H9 (cell line): ENCODE measurements at regions not wholly inside any gene's neighbourhood (a gene's known extent, or its start where the extent isn't known, plus 50 kb on each side); places are given as distances from the start of the nearest gene placed in this dataset.

Experiments
- DNase-seq: peaks from one replicate; pipeline ENCODE4 v3.0.0-alpha.2; 2017
- H2AFZ ChIP-seq: one replicate; pipeline ENCODE4 v1.6.1; 2013; ENCODE audit warnings: mild to moderate bottlenecking, low read length, control low read depth, moderate library complexity
- H2AK5ac ChIP-seq: 2 replicates; pipeline ENCODE4 v1.6.1; 2013; ENCODE audit warnings: low read length, control low read depth, mixed read lengths; ENCODE audit not compliant: insufficient read length
- H2BK120ac ChIP-seq: one replicate; pipeline ENCODE4 v1.6.1; 2013; ENCODE audit warnings: low read depth, mild to moderate bottlenecking, low read length, control low read depth, inconsistent platforms; ENCODE audit not compliant: poor library complexity, severe bottlenecking
- H2BK12ac ChIP-seq: 2 replicates; pipeline ENCODE4 v1.6.1; 2013; ENCODE audit warnings: low read length, control low read depth, mixed read lengths, low read depth; ENCODE audit not compliant: insufficient read length
- H2BK15ac ChIP-seq: 2 replicates; pipeline ENCODE4 v1.6.1; 2013; ENCODE audit warnings: low read depth, low read length, control low read depth
- H2BK20ac ChIP-seq: one replicate; pipeline ENCODE4 v1.6.1; 2013; ENCODE audit warnings: low read depth, mild to moderate bottlenecking, low read length, control low read depth, inconsistent platforms; ENCODE audit not compliant: poor library complexity, severe bottlenecking
- H2BK5ac ChIP-seq: 2 replicates; pipeline ENCODE4 v1.6.1; 2013; ENCODE audit warnings: low read length, control low read depth, mixed read lengths; ENCODE audit not compliant: insufficient read length
- H3K14ac ChIP-seq: 2 replicates; pipeline ENCODE4 v1.6.1; 2013; ENCODE audit warnings: low read length, control low read depth; ENCODE audit not compliant: insufficient read depth
- H3K18ac ChIP-seq: 2 replicates; pipeline ENCODE4 v1.6.1; 2013; ENCODE audit warnings: low read depth, mild to moderate bottlenecking, mixed read lengths, low read length, control low read depth; ENCODE audit not compliant: insufficient read length
- H3K23ac ChIP-seq: 2 replicates; pipeline ENCODE4 v1.6.1; 2013; ENCODE audit warnings: low read length, control low read depth, mixed read lengths, low read depth; ENCODE audit not compliant: insufficient read length
- H3K23me2 ChIP-seq: 2 replicates; pipeline ENCODE4 v1.6.1; 2013; ENCODE audit warnings: low read depth, mild to moderate bottlenecking, mixed read lengths, low read length, control low read depth; ENCODE audit not compliant: insufficient read length, poor library complexity, severe bottlenecking
- H3K27ac ChIP-seq: 2 replicates; pipeline ENCODE4 v1.5.1; 2013; ENCODE audit warnings: low read length, control low read depth, mixed read lengths, low read depth; ENCODE audit not compliant: insufficient read length
- H3K27me3 ChIP-seq: 2 replicates; pipeline ENCODE4 v1.6.1; 2013; ENCODE audit warnings: low read length, control low read depth, inconsistent platforms; ENCODE audit not compliant: insufficient read depth
- H3K4ac ChIP-seq: 2 replicates; pipeline ENCODE4 v1.6.1; 2013; ENCODE audit warnings: low read depth, mild to moderate bottlenecking, control low read depth, inconsistent platforms, low read length, moderate library complexity
- H3K4me1 ChIP-seq: 2 replicates; pipeline ENCODE4 v1.6.1; 2013; ENCODE audit warnings: low read length, control low read depth, inconsistent platforms; ENCODE audit not compliant: insufficient read depth
- H3K4me2 ChIP-seq: 2 replicates; pipeline ENCODE4 v1.6.1; 2013; ENCODE audit warnings: low read length, control low read depth, mixed read lengths; ENCODE audit not compliant: insufficient read length, insufficient read depth
- H3K56ac ChIP-seq: 2 replicates; pipeline ENCODE4 v1.6.1; 2013; ENCODE audit warnings: low read depth, mild to moderate bottlenecking, mixed read lengths, low read length, control low read depth; ENCODE audit not compliant: insufficient read length
- H3K79me1 ChIP-seq: 2 replicates; pipeline ENCODE4 v1.6.1; 2013; ENCODE audit warnings: low read depth, mild to moderate bottlenecking, moderate library complexity, low read length, control low read depth, inconsistent platforms; ENCODE audit not compliant: insufficient read depth, poor library complexity, severe bottlenecking
- H3K79me2 ChIP-seq: 2 replicates; pipeline ENCODE4 v1.6.1; 2013; ENCODE audit warnings: low read length, control low read depth, inconsistent platforms; ENCODE audit not compliant: insufficient read depth
- H3K9ac ChIP-seq: 2 replicates; pipeline ENCODE4 v1.6.1; 2013; ENCODE audit warnings: low read length, control low read depth, mixed read lengths; ENCODE audit not compliant: insufficient read length; ENCODE audit errors: extremely low read depth
- H3K9me3 ChIP-seq: one replicate; pipeline ENCODE4 v1.6.1; 2013; ENCODE audit warnings: low read depth, low read length, inconsistent platforms; ENCODE audit not compliant: control insufficient read depth
- H3T11ph ChIP-seq: one replicate; pipeline ENCODE4 v1.6.1; 2013; ENCODE audit warnings: mild to moderate bottlenecking, low read length, control low read depth, inconsistent platforms
- H4K20me1 ChIP-seq: one replicate; pipeline ENCODE4 v1.6.1; 2013; ENCODE audit not compliant: control insufficient read depth, insufficient read length, insufficient read depth
- H4K5ac ChIP-seq: 2 replicates; pipeline ENCODE4 v1.6.1; 2013; ENCODE audit warnings: low read depth, mild to moderate bottlenecking, mixed read lengths, low read length, control low read depth; ENCODE audit not compliant: insufficient read length
- H4K8ac ChIP-seq: replicated peaks from 2 replicates; pipeline ENCODE4 v1.6.1; 2013; ENCODE audit warnings: low read length, control low read depth, mixed read lengths, low read depth; ENCODE audit not compliant: insufficient read length
- H4K91ac ChIP-seq: 2 replicates; pipeline ENCODE4 v1.6.1; 2013; ENCODE audit warnings: low read depth, mild to moderate bottlenecking, moderate library complexity, mixed read lengths, low read length, control low read depth; ENCODE audit not compliant: insufficient read length
- H3K27ac Mint-ChIP-seq, 3 experiments: 2 replicates in 2 of 3; 3 replicates in 1 of 3; pipeline ENCODE4 v1.8.0; 2020 to 2021; ENCODE audit warnings: mixed read lengths in 3 of 3, mild to moderate bottlenecking in 1 of 3, moderate library complexity in 1 of 3
- H3K27me3 Mint-ChIP-seq: 2 replicates; pipeline ENCODE4 v1.8.0; 2021; ENCODE audit warnings: low read depth, mild to moderate bottlenecking, moderate library complexity, mixed read lengths
- H3K36me3 Mint-ChIP-seq, 3 experiments: 2 replicates in 2 of 3; 3 replicates in 1 of 3; pipeline ENCODE4 v1.8.0; 2020 to 2021; ENCODE audit warnings: low read depth in 3 of 3, mixed read lengths in 3 of 3; ENCODE audit not compliant: insufficient read depth in 1 of 3
- H3K4me1 Mint-ChIP-seq, 2 experiments: 2 replicates each; pipeline ENCODE4 v1.8.0; 2020; ENCODE audit warnings: mixed read lengths in 2 of 2
- H3K4me3 Mint-ChIP-seq, 2 experiments: 2 replicates in 1 of 2; 3 replicates in 1 of 2; pipeline ENCODE4 v1.8.0; 2020 to 2021; ENCODE audit warnings: mild to moderate bottlenecking in 2 of 2, mixed read lengths in 2 of 2, moderate library complexity in 1 of 2
- H3K9me3 Mint-ChIP-seq, 2 experiments: 2 replicates in 1 of 2; 3 replicates in 1 of 2; pipeline ENCODE4 v1.8.0; 2020; ENCODE audit warnings: mild to moderate bottlenecking in 2 of 2, mixed read lengths in 2 of 2, moderate library complexity in 1 of 2
- CTCF ChIP-seq: fragments of 200-600 bp; sonication (generic); conservative IDR thresholded peaks from 3 replicates; pipeline ENCODE4 v1.8.0; 2021; ENCODE audit warnings: antibody characterized with exemption, mild to moderate bottlenecking
- WGBS: extraction: QIAGEN DNeasy Blood & Tissue Kit; methylation state at CpG from one replicate; pipeline ENCODE4 v1.1.7; 2013; ENCODE audit warnings: missing lambda C conversion rate, low lambda C conversion rate, mixed read lengths; ENCODE audit not compliant: insufficient read length; ENCODE audit errors: extremely low coverage; 5-methylcytosine and 5-hydroxymethylcytosine counted together

GRCh38 chr20:40582531-40582930 lies 106.5 kb downstream of the MAFB start:
- Histone ChIP-seq H2BK15ac (no peak overlapping the region), H4K91ac (no peak overlapping the region), H3K56ac (no peak overlapping the region), H2BK12ac (no peak overlapping the region), H2BK120ac (no peak overlapping the region), H3K4me2 (no peak overlapping the region), H3K23ac (no peak overlapping the region), H3K23me2 (no peaks in the 10 kb centered on the region), H3K4ac (no peak overlapping the region), H3K14ac (no peak overlapping the region), H3K9ac (no peak overlapping the region), H4K8ac (no peak overlapping the region), H3K9me3 (no peaks in the 10 kb centered on the region), H2BK5ac (no peak overlapping the region), H3K18ac (no peak overlapping the region), H3K4me1 (no peaks in the 10 kb centered on the region), H3K79me2 (no peaks in the 10 kb centered on the region), H3K27me3 (no peaks in the 10 kb centered on the region), H3K79me1 (no peaks in the 10 kb centered on the region), H4K20me1 (no peaks in the 10 kb centered on the region), H4K5ac (no peak overlapping the region), H2BK20ac (no peak overlapping the region), H3T11ph (no peak overlapping the region), H2AFZ (no peak overlapping the region), H3K27ac (no peak overlapping the region), H2AK5ac (no peak overlapping the region)
- no peak for TF ChIP-seq CTCF
- Mint-ChIP-seq H3K9me3 (no peaks in the 10 kb centered on the region), H3K4me1 (peaks cover 3 to 6% of the 10 kb centered on the region in 2 experiments), H3K27ac (no peak overlapping the region), H3K36me3 (no peaks in the 10 kb centered on the region), H3K27me3 (peaks cover 5% of the 10 kb centered on the region; the same call in 1 of the 2 replicates), H3K4me3 (no peak overlapping the region; a peak in 1 of 5 replicates)
- no CpG with 5 or more reads among the region's 4 CpGs for whole genome bisulfite sequencing
- DNase-seq = no peak
